ENCODE measurements at regions not wholly inside any gene's neighbourhood (a gene's known extent, or its start where the extent isn't known, plus 50 kb on each side); places are given as distances from the start of the nearest gene placed in this dataset.

DNA sequence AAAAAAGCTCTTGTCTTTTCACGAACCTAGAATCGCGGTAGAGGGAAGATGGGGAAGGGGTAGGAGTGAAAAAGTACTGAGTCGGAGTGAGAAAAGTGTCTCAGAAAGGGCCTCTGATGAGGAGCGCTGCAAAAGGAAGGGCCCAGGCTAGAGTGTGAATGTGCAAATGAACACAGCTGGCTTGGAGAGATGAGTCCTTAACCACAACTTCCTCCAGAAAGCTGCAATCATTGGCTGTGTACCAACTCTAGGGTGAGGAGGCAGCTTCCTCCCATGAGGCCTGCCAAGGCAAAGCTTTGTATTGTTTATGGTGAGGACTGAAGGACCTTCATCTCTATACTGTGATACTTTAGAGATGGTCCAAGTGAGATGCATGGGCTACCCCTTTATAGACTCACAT is 566.9 kb upstream of the ANO5 start:
- no peak for FAIRE-seq

DNA sequence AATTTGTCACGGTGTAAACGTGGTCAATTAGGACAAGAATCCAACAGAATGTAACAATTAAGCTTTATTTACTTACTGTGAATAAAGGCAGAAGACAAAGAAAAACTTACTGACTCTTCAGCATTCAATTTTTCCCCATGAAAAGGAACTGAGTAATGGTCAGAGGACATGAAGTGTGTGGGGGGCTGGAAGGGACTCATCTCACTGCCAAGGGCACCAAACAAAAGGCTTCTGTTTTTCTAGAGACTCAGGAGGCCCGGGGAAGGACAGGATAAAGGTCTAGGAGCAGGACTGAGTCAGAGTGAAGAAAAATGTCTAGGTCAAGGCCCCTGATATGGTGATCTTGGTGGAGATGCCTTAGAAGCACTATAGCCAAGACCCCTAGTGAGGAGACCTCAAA is 564.2 kb upstream of the ANO5 start:
- FAIRE-seq: no peak

DNA sequence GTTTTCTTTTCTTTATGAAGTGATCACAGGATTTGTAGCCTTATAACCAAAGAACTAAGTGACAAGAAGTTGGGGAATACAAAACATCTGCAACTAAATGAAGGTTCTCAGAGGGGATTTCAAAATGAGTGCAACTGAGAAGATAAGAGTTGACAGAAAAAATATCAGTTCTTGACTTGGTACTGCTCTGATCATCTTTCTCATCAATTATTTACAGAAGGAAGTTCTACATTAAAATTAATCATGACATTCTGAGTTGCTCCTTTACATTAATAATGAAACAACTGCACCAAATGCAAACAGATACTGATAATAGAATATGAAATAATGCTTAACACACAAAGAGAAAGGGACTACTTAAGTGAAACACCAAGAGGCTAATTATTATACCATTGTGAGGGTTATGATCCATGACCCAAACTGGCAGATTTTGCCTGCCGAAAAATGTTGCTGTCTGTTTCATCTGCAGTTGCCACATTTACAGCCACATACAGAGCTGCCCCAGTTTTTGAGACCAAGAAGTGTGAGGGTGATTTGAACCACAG is 561.9 kb upstream of the ANO5 start:
- no peak for FAIRE-seq

DNA sequence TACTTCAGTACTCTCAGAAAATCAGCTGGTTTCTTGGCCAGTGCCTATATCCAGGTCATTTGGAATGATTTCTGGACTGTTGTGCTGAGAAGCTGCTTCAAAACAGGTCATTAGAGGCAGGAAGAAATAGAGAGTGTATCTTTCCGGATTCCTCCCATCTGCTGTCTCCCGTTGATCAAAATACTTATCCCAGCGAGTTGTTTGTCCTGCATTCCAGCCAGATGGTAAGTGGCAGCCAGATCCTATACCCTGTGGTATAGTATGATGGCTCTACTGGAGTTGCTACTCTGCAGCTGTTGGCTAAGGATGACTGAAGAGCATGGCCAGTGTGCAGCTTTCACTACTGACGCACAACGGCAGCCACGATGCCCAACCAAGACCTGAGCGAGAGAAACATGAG is 560.9 kb upstream of the ANO5 start:
- FAIRE-seq: no peak

DNA sequence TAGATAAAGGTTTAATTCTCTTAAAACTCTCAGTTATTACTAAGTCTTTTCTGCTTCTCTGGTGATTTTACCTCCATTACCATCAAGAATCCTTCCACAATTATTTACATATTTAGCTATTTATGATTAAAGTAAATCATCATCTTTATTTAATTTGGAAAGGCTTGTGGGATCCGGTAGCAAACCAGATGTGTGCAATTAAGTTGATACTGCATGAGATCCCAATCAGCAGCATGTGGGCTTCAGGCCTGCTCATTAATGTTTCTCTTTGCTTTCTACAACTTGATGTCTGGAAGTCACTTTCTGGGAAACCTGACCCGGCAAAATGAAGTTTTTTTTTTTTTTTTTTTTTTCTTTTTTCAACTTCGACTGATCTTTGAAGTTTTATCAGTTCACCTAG is 558.4 kb upstream of the ANO5 start:
- no peak for FAIRE-seq

DNA sequence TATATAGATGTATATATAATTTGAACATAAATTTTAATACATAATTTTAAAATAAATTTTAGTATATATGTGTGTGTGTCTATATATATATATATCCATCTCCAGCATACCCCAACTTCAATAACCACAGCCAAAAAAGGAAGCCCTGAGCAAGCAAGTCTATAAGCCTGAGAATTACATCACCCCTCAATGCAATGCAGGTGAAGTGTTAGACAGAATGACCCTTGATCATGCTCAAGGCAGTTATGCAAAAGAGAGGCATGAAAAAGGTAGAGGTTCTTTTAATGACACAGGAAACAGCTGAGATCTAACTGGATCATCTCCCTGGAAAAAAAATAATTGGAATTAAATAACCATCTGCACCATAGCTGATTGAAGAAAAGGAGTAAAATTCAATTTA is 557.9 kb upstream of the ANO5 start:
- FAIRE-seq: no peak

DNA sequence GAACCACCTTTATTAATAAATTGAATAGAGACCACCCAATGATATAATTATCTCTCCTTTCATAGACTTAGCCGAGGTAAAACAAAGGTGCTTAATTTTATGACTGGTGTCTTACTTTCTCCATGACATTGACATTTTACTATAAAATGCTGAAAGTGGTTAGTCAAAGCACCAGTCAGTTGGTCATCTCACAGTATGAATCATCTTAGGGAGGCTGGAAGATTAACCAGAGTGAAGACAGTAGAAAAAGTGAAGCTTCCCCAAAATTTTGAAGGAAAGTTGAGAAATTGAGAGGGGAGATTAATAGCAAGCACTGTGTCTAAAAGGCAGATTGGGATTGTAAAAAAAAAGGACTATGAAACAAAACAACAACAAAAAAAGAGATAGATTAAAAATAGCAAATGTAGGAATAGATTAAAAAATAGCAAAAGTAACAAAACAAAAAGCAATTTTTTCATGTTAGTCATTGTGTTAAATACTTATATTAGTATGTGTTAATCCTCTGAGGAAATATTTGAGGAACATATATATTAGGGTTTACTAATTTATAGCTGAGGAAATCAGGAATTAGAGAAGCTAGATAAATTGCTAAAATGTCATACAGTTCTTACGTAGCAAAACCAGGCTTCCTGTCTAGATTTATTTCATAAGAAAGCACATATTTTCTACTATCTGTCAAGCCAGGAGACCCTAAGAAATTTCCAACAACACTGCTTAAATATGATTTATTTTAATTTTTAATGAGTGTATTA is 557.3 kb upstream of the ANO5 start:
- no peak for FAIRE-seq

DNA sequence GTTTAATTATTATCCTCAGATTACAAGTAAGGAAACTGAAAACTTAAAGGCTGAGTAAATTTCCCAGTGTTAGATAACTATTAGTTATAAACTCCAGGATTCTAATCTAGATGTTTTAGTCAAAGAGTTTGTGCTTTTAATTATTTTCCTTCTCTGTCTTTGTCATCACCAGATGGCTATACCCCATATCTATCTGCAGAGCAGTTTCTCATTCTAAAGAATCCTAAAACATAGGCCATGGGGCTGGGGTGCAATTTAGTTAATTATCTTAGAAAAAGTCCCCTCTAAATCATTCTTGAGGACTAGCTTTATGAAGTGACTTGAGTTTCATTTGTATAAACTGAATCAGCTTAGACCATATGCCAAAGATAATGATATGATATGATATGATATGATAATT is 556.3 kb upstream of the ANO5 start:
- FAIRE-seq: no peak

DNA sequence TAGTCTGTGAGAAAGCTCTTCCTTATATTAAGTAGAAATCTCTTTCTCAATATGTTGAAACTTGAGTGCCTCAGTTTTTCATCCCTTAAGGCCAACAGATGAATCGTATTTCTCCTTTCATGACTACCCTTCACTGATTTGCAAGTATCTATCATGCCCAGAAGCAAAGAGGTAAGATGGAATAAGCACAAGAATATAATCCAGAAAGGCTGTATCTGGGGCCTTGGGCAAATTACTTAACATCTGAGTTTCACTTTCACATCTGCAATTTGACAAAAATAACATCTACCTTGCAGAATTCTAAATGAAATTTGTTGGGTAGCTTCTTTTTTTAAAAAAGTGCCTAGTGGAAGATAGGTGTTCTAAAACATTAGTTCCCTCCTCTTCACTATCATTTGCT is 552.4 kb upstream of the ANO5 start:
- no peak for FAIRE-seq

DNA sequence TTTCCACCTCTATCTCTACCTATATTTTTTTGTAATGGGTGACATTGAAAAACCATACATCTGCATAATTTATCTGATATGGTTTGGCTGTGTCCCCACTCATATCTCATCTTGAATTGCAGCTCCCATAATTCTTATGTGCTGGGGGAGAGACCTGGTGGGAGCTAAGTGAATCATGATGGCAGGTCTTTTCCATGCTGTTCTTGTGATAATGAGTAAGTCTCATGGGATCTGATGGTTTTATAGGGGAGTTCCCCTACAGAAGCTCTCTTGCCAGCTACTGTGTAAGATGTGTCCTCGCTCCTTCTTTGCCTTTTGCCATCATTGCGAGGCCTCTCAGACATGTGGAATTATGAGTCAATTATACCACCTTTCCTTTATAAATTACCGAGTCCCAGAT is 551.0 kb upstream of the ANO5 start:
- FAIRE-seq: no peak

DNA sequence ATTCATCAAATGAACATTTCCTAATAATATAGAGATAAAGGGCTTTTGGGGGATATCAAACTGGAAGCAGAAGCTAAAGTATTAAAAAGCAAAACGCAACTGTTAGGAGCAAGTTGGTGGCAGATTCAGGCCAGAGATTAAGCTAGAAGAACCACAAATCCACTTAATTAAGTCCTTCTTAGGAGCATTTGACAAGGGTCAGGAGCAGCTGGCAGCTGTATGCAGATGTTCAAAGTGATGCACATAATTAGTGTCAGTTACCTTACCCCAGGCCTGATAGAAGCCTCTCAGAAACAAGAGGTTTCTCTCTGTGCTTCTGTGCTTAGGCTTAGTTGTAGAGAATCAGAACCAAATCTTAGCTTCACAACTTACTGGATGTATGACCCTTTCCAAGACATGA is 546.5 kb upstream of the ANO5 start:
- FAIRE-seq: no peak

DNA sequence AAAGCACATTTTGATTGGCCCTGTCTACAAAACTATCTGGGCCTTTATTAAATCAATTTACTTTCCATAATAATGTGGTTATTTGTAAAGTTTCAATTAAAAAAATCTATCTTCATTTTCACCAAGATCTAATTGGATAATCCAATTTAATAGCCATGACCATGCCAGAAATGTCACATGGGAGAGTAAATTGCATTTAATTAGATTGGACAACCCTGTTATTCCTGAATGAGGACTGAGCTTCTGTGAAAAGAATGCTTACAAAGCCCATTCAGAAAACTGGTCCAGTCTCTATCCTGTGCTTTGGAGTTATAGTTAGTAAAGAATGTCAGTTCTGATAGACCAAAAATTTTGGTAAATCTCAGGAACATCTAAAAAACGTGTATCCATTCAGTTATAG is 541.9 kb upstream of the ANO5 start:
- FAIRE-seq: no peak

DNA sequence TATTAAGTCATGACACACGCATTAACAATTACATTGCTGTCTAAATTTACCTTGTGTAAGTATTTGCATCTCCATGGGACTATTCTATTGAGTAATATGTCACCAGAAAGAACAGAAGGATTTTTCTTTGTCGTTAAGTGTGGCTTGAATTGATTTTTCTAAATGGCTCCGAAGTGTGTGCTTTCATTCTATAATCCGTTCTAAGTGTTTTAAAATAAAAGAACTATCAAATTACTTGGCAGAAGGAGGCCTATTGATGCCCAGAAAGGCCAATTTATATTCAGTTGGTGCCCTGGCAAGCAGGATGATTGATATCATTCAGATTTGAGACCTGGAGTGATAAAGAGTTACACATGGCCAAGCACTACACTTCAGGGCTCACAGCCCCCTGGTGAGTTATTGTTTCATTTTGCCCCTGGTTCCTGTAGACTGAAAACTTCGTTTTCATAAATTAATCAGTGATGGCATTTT is 538.9 kb upstream of the ANO5 start:
- FAIRE-seq: no peak

DNA sequence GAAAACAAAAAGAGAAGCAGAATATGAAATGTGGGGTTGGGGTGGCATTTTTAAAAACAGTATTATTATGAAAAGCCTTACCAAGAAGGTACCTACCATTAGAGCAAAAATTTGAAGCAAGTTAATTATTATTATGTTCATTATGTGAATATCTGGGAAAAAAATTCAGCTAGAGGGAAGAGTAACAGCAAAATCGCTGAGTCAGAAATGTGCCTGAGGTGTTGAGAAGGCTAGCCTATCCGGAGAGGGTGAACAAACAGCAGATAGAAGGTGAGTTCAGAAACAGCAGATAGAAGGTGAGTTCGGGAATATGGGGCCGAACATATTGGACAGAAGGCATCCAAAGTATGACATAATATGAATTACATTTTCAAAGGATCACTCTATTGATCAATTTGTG is 536.8 kb upstream of the ANO5 start:
- no peak for FAIRE-seq

DNA sequence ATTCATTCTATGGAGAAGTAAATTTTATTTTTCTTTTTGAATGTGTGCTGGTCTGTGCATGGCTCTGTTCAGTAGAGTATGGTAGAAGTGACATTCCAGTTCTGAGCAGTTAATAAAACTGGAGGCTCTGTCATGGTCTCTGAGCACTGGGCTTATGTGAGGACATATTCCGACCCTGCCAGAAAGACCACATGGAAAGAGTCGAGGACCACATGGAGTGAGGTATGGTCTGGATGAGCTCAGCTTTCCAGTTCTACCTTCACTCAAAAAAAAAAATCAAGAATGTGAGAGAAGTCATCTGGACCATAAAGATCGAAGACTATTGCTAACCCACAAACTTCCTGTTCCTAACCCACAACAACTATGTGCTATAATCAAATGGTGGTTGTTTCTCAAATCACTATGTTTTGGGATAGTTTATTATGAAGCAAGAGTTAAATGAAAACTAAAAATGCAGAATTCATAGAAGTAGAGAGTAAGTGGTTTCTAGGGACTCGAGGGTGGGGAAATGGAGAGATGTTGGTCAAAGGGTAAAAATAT is 534.2 kb upstream of the ANO5 start:
- no peak for FAIRE-seq

DNA sequence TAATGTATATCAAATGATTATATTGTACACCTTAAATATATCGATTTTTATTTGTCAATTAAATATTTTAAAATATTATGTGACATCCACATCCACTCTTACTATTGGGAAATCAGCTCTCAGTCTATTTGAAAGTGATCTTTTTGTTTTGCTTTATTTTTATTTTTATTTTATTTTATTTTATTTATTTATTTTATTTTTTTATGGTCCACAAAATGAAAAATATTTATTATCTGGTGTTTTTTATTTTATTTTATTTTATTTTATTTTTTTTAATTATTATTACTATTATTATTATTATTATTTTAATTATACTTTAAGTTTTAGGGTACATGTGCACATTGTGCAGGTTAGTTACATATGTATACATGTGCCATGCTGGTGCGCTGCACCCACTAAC is 533.5 kb upstream of the ANO5 start:
- FAIRE-seq: peak; percentile 50

DNA sequence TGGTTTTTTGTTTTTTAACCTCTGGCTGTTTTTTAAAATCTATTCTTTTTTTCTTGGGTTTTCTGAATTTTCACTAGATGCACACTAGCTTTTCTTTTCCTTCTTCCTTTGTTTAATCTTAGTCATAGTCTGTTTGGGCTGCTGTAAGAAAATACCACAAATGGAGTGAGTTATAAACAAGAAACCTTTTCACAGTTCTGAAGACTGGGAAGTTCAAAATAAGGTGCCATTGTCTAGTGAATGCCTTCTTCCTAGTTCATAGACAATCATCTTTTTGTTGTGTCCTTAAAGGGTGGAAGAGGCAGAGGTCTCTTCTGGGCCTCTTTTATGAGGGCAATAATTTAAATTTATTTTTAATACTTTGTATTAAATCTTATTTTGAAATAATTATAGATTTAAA is 532.9 kb upstream of the ANO5 start:
- FAIRE-seq: no peak

DNA sequence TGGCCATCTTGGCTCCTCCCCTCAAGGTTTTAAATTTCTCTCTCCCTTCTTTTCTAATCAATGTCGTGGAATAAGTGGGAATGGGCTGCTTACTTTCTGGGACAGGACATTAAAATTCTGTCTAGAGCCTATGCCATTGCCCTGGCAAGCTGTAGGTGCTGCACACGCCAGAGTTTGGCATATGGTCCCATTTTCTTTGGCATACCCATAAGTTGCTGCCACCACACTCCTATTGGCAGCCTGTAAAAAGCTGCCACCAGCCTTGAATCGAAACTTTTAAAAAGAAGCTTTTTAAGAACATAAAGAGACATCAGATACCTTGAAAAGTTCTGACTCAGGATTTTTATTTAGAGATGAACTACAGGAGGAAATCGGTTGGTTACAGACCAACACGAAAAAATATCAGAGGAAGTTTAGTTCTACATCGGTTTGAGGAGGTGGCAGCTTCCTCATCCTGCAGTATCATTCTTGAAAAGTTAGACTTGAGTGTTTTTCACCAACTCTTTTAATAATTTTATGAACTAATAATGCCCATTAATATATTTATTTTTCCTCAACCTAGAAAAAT is 517.8 kb upstream of the ANO5 start:
- FAIRE-seq: no peak

DNA sequence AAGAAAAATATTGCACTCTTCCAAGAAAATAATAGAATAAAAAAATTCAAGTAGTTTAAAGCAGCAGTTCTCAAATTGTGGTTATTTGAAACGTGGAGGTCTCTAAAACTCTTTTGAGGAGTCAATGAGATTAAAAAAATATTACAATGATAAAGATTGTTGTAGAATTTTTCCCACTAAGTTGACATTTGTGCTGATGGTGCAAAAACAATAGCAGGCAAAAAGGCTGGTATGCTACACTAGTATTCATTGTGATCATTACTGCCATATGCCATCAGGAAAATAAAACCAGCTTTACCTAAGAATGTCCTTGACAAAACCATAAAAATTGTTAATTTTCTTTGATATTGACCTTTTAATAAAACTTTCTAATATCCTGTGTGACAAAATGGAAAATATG is 505.2 kb upstream of the ANO5 start:
- no peak for FAIRE-seq

DNA sequence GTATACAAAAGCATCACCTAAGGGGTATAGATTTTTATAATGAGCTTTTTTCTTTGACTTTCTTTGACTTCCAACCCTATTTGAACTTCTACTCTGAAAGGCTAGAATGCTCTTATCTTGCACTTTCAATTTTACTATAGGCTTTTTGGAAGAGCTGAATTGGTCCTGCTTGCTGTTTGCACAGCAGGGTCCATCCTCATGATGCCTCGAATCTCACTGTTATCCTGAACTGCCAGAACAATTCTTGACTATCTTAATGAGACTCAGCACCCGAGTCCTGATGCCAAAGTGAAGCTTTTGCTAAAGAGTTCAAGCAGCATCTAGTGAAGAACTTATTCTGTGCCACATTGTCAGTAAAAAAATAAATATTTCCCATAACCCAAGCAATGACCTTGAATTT is 488.3 kb upstream of the ANO5 start:
- FAIRE-seq: no peak

DNA sequence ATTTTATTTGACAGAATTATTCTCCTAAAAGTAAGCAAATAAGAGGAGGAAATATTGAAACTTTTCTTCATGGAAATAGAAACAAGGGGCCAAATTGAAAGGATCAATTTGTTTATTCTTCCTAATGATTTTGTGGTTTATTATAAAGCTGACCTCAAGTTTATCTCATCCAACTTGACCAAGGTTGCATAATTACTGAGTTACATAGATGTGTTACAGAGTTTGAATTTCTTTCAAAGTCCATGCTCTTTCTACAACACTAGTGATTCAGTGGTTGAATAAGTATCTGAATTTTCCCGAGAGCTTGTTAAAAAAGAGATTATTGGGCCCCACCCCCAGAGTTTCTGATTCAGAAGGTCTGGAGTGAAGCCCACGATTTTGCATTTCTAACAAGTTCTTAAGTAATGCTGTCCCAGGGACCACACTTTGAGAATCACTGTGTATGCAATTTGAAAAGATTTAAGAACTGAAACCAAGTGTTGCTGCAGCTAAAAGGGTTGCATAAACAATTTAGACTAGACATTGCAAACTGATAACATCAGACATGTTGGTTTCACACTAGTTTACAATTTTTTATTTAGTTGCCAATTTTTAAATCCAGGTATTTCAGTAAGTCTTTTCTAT is 485.7 kb upstream of the ANO5 start:
- no peak for FAIRE-seq

DNA sequence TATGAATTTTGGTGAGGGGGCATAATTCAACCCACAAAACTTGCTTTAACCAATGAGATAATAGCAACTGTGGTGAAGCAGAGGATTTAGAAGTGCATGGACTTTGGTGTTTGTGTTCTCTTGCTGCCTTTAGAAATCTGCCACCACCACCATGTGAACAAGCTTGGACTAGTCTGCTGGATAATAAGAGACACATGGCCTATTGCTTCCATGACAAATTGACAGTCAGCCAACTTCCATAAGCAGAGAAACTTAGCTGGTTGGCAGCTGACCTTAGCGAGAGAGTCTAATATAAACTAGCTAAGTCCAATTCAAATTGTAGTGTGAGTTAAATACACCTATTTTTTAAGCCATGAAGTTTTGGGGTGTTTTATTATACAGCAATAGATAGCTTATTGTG is 482.1 kb upstream of the ANO5 start:
- FAIRE-seq: no peak

DNA sequence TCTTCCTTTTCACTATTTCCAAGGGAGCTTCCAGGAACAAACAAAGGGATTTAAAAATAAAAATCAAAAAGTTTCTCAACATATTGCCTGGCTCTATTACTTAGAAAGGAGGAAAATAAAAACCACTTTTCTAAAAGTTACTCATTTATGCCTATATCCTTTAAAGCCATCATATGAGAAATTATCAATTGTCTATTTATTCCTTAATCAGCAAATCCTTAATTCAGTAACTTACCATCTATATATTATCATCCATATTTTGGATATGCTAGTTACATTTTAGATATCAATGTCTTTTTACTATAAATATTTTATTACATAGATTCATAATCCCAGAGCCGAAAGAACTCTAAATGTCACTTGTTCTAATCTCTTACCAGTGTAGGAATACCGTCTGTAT is 481.5 kb upstream of the ANO5 start:
- no peak for FAIRE-seq

DNA sequence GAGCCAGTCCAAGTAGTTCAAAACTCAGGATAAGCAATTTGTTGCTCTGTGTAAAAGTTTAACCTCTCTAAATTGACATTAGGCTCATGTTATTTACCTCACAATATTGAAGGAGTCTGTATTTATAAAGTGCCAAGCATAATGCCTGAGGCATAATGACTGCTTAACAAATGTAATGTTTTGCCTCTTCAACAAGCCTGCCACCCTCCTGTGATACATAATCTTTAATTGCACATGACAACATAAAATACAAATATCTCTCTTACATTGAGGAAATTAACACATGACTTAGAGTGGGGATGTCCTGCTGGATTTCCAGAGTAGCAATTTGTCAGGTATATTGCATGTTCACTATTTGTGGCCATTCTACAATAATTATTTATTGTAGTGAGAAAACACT is 469.2 kb upstream of the ANO5 start:
- FAIRE-seq: no peak
